GM12878 (cell line): ENCODE measurements at regions not wholly inside any gene's neighbourhood (a gene's known extent, or its start where the extent isn't known, plus 50 kb on each side); places are given as distances from the start of the nearest gene placed in this dataset.

ENCODE experiments used
- ATAC-seq: fragments of 200-7000 bp; cut with Tn5 transposase; 3 replicates; pipeline ENCODE4 v1.9.1; 2020; ENCODE audit warnings: mild to moderate bottlenecking, moderate library complexity
- BruUV-seq: library from RNA; stranded (reverse); fragments of 400-500 nt; replicated peaks from 2 replicates; lab custom pipeline; 2021; lab: Mats Ljungman, UMichigan
- CTCF ChIA-PET: fragments of 300-600 bp; sonication (Branson Sonifier 250); formaldehyde crosslinking; extraction: SDS; loops from one replicate; lab custom pipeline; 2021; ENCODE audit warnings: inconsistent platforms; lab: Yijun Ruan, JAX
- POLR2A ChIA-PET: fragments of 350-600 bp; formaldehyde crosslinking; extraction: SDS; loops from one replicate; lab custom pipeline; 2021; ENCODE audit warnings: inconsistent platforms; lab: Charles Lee
- RAD21 ChIA-PET: fragments of 300-600 bp; sonication (Branson Sonifier 250); formaldehyde crosslinking; loops from one replicate; lab custom pipeline; 2023; ENCODE audit warnings: antibody characterized with exemption; ENCODE audit not compliant: unreplicated experiment; lab: Charles Lee
- SMC1A ChIA-PET: fragments of 300-600 bp; sonication (Branson Sonifier 250); formaldehyde crosslinking; loops from one replicate; lab custom pipeline; 2023; ENCODE audit not compliant: unreplicated experiment, uncharacterized antibody; lab: Charles Lee
- DNase-seq: peaks from one replicate; pipeline ENCODE4 v3.0.0-alpha.2; 2011; ENCODE audit warnings: low read depth, low spot score
- FAIRE-seq: peaks from 3 replicates; lab custom pipeline; 2011; peaks lifted over from hg19 to GRCh38; lab: Jason Lieb, UNC
- H2AFZ ChIP-seq: 2 replicates; pipeline ENCODE4 v1.6.0; 2011; ENCODE audit warnings: low read depth, low read length, control low read depth; ENCODE audit not compliant: control insufficient read depth
- H3K27ac ChIP-seq: 2 replicates; pipeline ENCODE4 v1.5.1; 2011; ENCODE audit warnings: control low read depth; ENCODE audit not compliant: control insufficient read depth, insufficient read depth
- H3K27me3 ChIP-seq, 2 experiments: replicated peaks in 1 of 2; 2 replicates each; pipeline versions ENCODE4 v1.6.0 to v1.6.1; 2011; ENCODE audit warnings: low read length in 1 of 2; ENCODE audit not compliant: control insufficient read depth in 2 of 2, insufficient read depth in 2 of 2
- H3K36me3 ChIP-seq, 2 experiments: 2 replicates each; pipeline ENCODE4 v1.5.1; 2011; ENCODE audit warnings: low read length in 1 of 2; ENCODE audit not compliant: control insufficient read depth in 2 of 2, insufficient read depth in 2 of 2
- H3K4me1 ChIP-seq: 2 replicates; pipeline ENCODE4 v1.6.1; 2011; ENCODE audit warnings: mild to moderate bottlenecking, low read length, moderate library complexity, mixed read lengths; ENCODE audit not compliant: control insufficient read depth, insufficient read depth
- H3K4me2 ChIP-seq: 2 replicates; pipeline ENCODE4 v1.6.0; 2011; ENCODE audit warnings: control low read depth; ENCODE audit not compliant: control insufficient read depth, insufficient read depth
- H3K4me3 ChIP-seq: fragments of 200-600 bp; sonication (generic); 2 replicates; pipeline ENCODE4 v1.5.1; 2016
- H3K79me2 ChIP-seq: 2 replicates; pipeline ENCODE4 v1.6.0; 2011; ENCODE audit warnings: low read length; ENCODE audit not compliant: control insufficient read depth, insufficient read depth
- H3K9ac ChIP-seq: 2 replicates; pipeline ENCODE4 v1.8.0; 2011; ENCODE audit warnings: low read length, control low read depth, mixed read lengths; ENCODE audit not compliant: control insufficient read depth, insufficient read depth
- H3K9me3 ChIP-seq: replicated peaks from 3 replicates; pipeline ENCODE4 v1.5.1; 2011; ENCODE audit warnings: mild to moderate bottlenecking, low read length; ENCODE audit not compliant: control insufficient read depth, insufficient read depth
- H4K20me1 ChIP-seq: 2 replicates; pipeline ENCODE4 v1.6.0; 2011; ENCODE audit not compliant: control insufficient read depth, insufficient read depth
- ASH2L ChIP-seq: fragments of 300-600, 200-600 bp; sonication (generic); IDR thresholded peaks from 2 replicates; pipeline ENCODE4 v1.6.1; 2017; ENCODE audit warnings: low read depth, mild to moderate bottlenecking, borderline replicate concordance
- HDAC6 ChIP-seq: fragments of 200-600 bp; sonication (generic); IDR thresholded peaks from one replicate; pipeline ENCODE4 v1.8.0; 2017; ENCODE audit warnings: antibody characterized with exemption; ENCODE audit not compliant: unreplicated experiment
- MTA2 ChIP-seq: fragments of 450-650 bp; IDR thresholded peaks from 2 replicates; pipeline ENCODE4 v1.6.1; 2016; ENCODE audit warnings: low read depth, mild to moderate bottlenecking, moderate library complexity
- RBBP5 ChIP-seq: fragments of 200-600 bp; sonication (generic); conservative IDR thresholded peaks from 2 replicates; pipeline ENCODE4 v1.6.1; 2016
- RUNX3 ChIP-seq: IDR thresholded peaks from 2 replicates; pipeline ENCODE4 v1.6.1; 2012; ENCODE audit warnings: low read length, inconsistent platforms
- WGBS: methylation state at CpG from one replicate; pipeline ENCODE4 v1.1.6; 2016; ENCODE audit warnings: low lambda C conversion rate; ENCODE audit not compliant: insufficient replicate concordance, insufficient coverage; ENCODE audit errors: missing lambda C conversion rate; 5-methylcytosine and 5-hydroxymethylcytosine counted together
- in situ Hi-C: fragments of 300-500 bp; cut with MboI; formaldehyde crosslinking; loops from 9 replicates; pipeline ENCODE4 v1.14.3; 2018; ENCODE audit warnings: mixed read lengths
- intact Hi-C: fragments of 100-400 bp; cut with micrococcal nuclease; formaldehyde crosslinking; loops from one replicate; pipeline ENCODE4 v1.14.2; 2022; ENCODE audit not compliant: unreplicated experiment

- no peak overlapping the region for H3K27ac ChIP-seq
- CTCF ChIA-PET: no interaction called here
- peaks cover 0 to 2% of the 10 kb centered on the region in 2 experiments; a peak in 1 of 4 replicates for H3K27me3 ChIP-seq
- RAD21 ChIA-PET: no interaction called here
- H3K4me2 ChIP-seq: no peak overlapping the region
- ATAC-seq (no peak), DNase-seq (no peak), FAIRE-seq (no peak)
- H3K79me2 ChIP-seq: no peaks in the 10 kb centered on the region
- no peak overlapping the region for H3K9ac ChIP-seq
- no peak overlapping the region for H3K4me3 ChIP-seq
- SMC1A ChIA-PET: no interaction called here
- POLR2A ChIA-PET: no interaction called here
- intact Hi-C loops (no loop called here), in situ Hi-C loops (no loop called here)
- TF ChIP-seq HDAC6: no peak
- WGBS: 67% methylated on average over 9 of the region's 9 CpGs
- peaks cover 3% of the 10 kb centered on the region; the same call in 2 of the 3 replicates for H3K9me3 ChIP-seq
- no peaks in the 10 kb centered on the region for H3K4me1 ChIP-seq
- no peaks in the 10 kb centered on the region for H4K20me1 ChIP-seq
- BruUV-seq: no TSS peak
- H2AFZ ChIP-seq: no peak overlapping the region
- no peaks in the 10 kb centered on the region for H3K36me3 ChIP-seq
Measured at GRCh38 chr7:155173905-155174304, 103.8 kb downstream of the HTR5A start.

GRCh38 chr7:155178096-155178495 lies 108.0 kb downstream of the HTR5A start:
- ChIA-PET SMC1A (no interaction called here), CTCF (no interaction called here)
- Histone ChIP-seq H4K20me1 (no peaks in the 10 kb centered on the region), H3K79me2 (no peaks in the 10 kb centered on the region), H3K9ac (no peak overlapping the region), H3K4me2 (no peak overlapping the region), H3K9me3 (peaks cover 3% of the 10 kb centered on the region; the same call in 2 of the 3 replicates), H3K4me3 (no peak overlapping the region), H3K4me1 (no peaks in the 10 kb centered on the region)
- intact Hi-C loops (no loop called here), in situ Hi-C loops (no loop called here)
- no peak for ATAC-seq
- no TSS peak for BruUV-seq
- no peak for TF ChIP-seq RBBP5
- no peak for TF ChIP-seq MTA2
- TF ChIP-seq RUNX3: no peak
- TF ChIP-seq ASH2L: no peak
- TF ChIP-seq, all 136 proteins: peak for 0
- DNase-seq (no peak), FAIRE-seq (no peak)
- Histone ChIP-seq H3K36me3 (no peaks in the 10 kb centered on the region), H3K27ac (no peak overlapping the region), H3K27me3 (no peaks in the 10 kb centered on the region), H2AFZ (no peak overlapping the region)
- ChIA-PET RAD21 (no interaction called here), POLR2A (no interaction called here)
- WGBS: 63% methylated on average over 2 of the region's 2 CpGs
